ENCODE measurements at regions not wholly inside any gene's neighbourhood (a gene's known extent, or its start where the extent isn't known, plus 50 kb on each side); places are given as distances from the start of the nearest gene placed in this dataset.
"Not testable (repeated sequence)": the region's sequence is repeated elsewhere in the genome, so short reads cannot be mapped to it uniquely, and the experiment has no call there.

GRCh38 chr3:181596126-181596525 is 115.6 kb upstream of the SOX2 start:
- intact Hi-C loops (cut with DNase I): no loop called here
- Histone ChIP-seq H3K4me3 (ENCODE audit: low read length in 3 of 3) (no peak overlapping the region), H3K27ac (ENCODE audit: low read depth in 2 of 2, low read length in 2 of 2) (no peak overlapping the region), H3K4me1 (ENCODE audit: control insufficient read depth in 2 of 3, insufficient read depth in 2 of 3, low read depth in 1 of 3, low read length in 3 of 3) (no peaks in the 10 kb centered on the region), H3K36me3 (ENCODE audit: control insufficient read depth in 2 of 3, insufficient read depth in 3 of 3, low read length in 3 of 3) (no peaks in the 10 kb centered on the region), H3K9me3 (ENCODE audit: control insufficient read depth in 2 of 3, insufficient read depth in 1 of 3, low read length in 3 of 3) (no peaks in the 10 kb centered on the region), H3K9ac (ENCODE audit: low read length in 3 of 3) (no peak overlapping the region), H3K27me3 (ENCODE audit: control insufficient read depth, insufficient read depth, low read length) (no peaks in the 10 kb centered on the region)
- FAIRE-seq (no peak), DNase-seq (no peak)
- TF ChIP-seq CTCF (IDR thresholded peaks at IDR 0.05; ENCODE audit: borderline replicate concordance, extremely low read depth, insufficient read depth): no peak

GRCh38 chr3:181590939-181591338 is 120.8 kb upstream of the SOX2 start:
- H3K4me1 ChIP-seq (ENCODE audit: control insufficient read depth in 2 of 3, insufficient read depth in 2 of 3, low read depth in 1 of 3, low read length in 3 of 3); H3K27me3 ChIP-seq (ENCODE audit: control insufficient read depth, insufficient read depth, low read length); H3K27ac ChIP-seq (ENCODE audit: low read depth in 2 of 2, low read length in 2 of 2); FAIRE-seq; H3K9ac ChIP-seq (ENCODE audit: low read length in 3 of 3); intact Hi-C loops (cut with DNase I); H3K36me3 ChIP-seq (ENCODE audit: control insufficient read depth in 2 of 3, insufficient read depth in 3 of 3, low read length in 3 of 3); H3K9me3 ChIP-seq (ENCODE audit: control insufficient read depth in 2 of 3, insufficient read depth in 1 of 3, low read length in 3 of 3); H3K4me3 ChIP-seq (ENCODE audit: low read length in 3 of 3): not testable (repeated sequence)
- peak in 1 of 5 donors; percentile 35 for DNase-seq

DNA sequence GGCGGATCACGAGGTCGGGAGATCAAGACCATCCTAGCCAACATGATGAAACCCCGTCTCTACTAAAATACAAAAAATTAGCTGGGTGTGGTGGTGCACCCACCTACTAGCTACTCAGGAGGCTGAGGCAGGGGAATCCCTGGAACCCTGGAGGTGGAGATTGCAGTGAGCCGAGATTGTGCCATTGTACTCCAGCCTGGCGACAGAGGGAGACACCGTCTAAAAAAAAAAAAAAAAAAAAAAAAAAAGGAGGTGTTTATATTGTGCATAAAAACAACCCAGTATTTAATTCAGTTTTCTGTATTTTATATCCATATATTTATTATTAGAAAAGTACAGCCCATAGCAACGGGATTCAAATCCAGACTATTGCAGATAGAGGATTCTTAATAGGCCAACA is 129.1 kb upstream of the SOX2 start:
- H3K9me3 ChIP-seq (ENCODE audit: control insufficient read depth in 2 of 3, insufficient read depth in 1 of 3, low read length in 3 of 3): peaks cover 0 to 3% (median 0%) of the 10 kb centered on the region in 3 donors
- H3K4me1 ChIP-seq (ENCODE audit: control insufficient read depth in 2 of 3, insufficient read depth in 2 of 3, low read depth in 1 of 3, low read length in 3 of 3): no peaks in the 10 kb centered on the region
- no peaks in the 10 kb centered on the region for H3K36me3 ChIP-seq (ENCODE audit: control insufficient read depth in 2 of 3, insufficient read depth in 3 of 3, low read length in 3 of 3)
- no peak for FAIRE-seq
- H3K27me3 ChIP-seq (ENCODE audit: control insufficient read depth, insufficient read depth, low read length): no peaks in the 10 kb centered on the region
- H3K27ac ChIP-seq (ENCODE audit: low read depth in 2 of 2, low read length in 2 of 2): no peak overlapping the region
- intact Hi-C loops (cut with DNase I): no loop called here
- no peak for DNase-seq
- no peak overlapping the region for H3K4me3 ChIP-seq (ENCODE audit: low read length in 3 of 3)
- no peak overlapping the region for H3K9ac ChIP-seq (ENCODE audit: low read length in 3 of 3)
- TF ChIP-seq CTCF (IDR thresholded peaks at IDR 0.05; ENCODE audit: borderline replicate concordance, extremely low read depth, insufficient read depth): no peak

DNA sequence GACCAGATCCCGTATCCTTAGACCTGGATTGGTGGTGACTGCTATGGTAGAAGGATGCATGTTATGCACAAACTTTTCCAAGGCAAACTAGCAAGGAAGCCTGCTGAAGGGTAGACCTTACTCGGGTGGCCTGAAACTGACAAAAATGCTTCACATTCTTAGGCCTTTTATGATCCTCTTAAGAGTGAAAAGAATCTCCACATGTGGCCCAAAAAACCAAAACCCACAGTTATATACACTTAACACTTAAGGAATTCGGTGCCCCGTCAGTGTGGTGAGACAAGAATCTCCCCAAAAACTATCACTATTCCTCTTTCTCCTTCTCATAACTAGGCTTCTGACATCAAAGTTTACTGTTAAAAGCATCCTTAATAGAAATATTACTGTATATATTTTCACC is 130.1 kb upstream of the SOX2 start:
- intact Hi-C loops (cut with DNase I): no loop called here
- no peaks in the 10 kb centered on the region for H3K36me3 ChIP-seq (ENCODE audit: control insufficient read depth in 2 of 3, insufficient read depth in 3 of 3, low read length in 3 of 3)
- DNase-seq (no peak), FAIRE-seq (no peak)
- no peak overlapping the region for H3K27ac ChIP-seq (ENCODE audit: low read depth in 2 of 2, low read length in 2 of 2)
- no peaks in the 10 kb centered on the region for H3K9me3 ChIP-seq (ENCODE audit: control insufficient read depth in 2 of 3, insufficient read depth in 1 of 3, low read length in 3 of 3)
- no peak overlapping the region for H3K4me3 ChIP-seq (ENCODE audit: low read length in 3 of 3)
- no peaks in the 10 kb centered on the region for H3K27me3 ChIP-seq (ENCODE audit: control insufficient read depth, insufficient read depth, low read length)
- no peaks in the 10 kb centered on the region for H3K4me1 ChIP-seq (ENCODE audit: control insufficient read depth in 2 of 3, insufficient read depth in 2 of 3, low read depth in 1 of 3, low read length in 3 of 3)
- no peak for TF ChIP-seq CTCF (IDR thresholded peaks at IDR 0.05; ENCODE audit: borderline replicate concordance, extremely low read depth, insufficient read depth)
- H3K9ac ChIP-seq (ENCODE audit: low read length in 3 of 3): no peak overlapping the region

Data from kidney (tissue), 13 donors.